CD4-positive, alpha-beta T cell (primary cell): ENCODE measurements at regions not wholly inside any gene's neighbourhood (a gene's known extent, or its start where the extent isn't known, plus 50 kb on each side); places are given as distances from the start of the nearest gene placed in this dataset.

Experiments used
- ATAC-seq: fragments of 200-7000 bp; cut with Tn5 transposase; one replicate; pipeline ENCODE4 v1.10.0; 2022; ENCODE audit warnings: mild to moderate bottlenecking; ENCODE audit not compliant: poor library complexity
- CTCF ChIA-PET: fragments of 350-600 bp; sonication (Branson Sonifier 250); formaldehyde crosslinking; loops from one replicate; lab custom pipeline; 2021; ENCODE audit warnings: antibody characterized with exemption, inconsistent platforms; lab: Charles Lee
- POLR2A ChIA-PET: fragments of 350-600 bp; sonication (Branson Sonifier 250); formaldehyde crosslinking; loops from one replicate; lab custom pipeline; 2021; ENCODE audit warnings: antibody characterized with exemption, inconsistent platforms; lab: Charles Lee
- DNase-seq, 14 experiments: peaks; one replicate each; pipeline ENCODE4 v3.0.0-alpha.2; 2013 to 2020; ENCODE audit warnings: mixed read lengths in 2 of 14
- H3K27ac ChIP-seq, 2 donors: one replicate each; pipeline versions ENCODE4 v1.5.1 to v1.7.0; 2013; ENCODE audit warnings: low read length in 2 of 2, low read depth in 1 of 2, mild to moderate bottlenecking in 1 of 2
- H3K27me3 ChIP-seq, 2 experiments: 1 replicate in 1 of 2; 2 replicates in 1 of 2; pipeline versions ENCODE4 v1.6.1 to v1.7.0; 2013; ENCODE audit warnings: low read length in 2 of 2, control low read depth in 1 of 2, mild to moderate bottlenecking in 1 of 2, moderate library complexity in 1 of 2; ENCODE audit not compliant: insufficient read depth in 2 of 2, control insufficient read depth in 1 of 2
- H3K36me3 ChIP-seq: one replicate; pipeline ENCODE4 v1.6.1; 2013; ENCODE audit warnings: low read length, control low read depth; ENCODE audit not compliant: insufficient read depth
- H3K4me1 ChIP-seq: one replicate; pipeline ENCODE4 v1.6.1; 2013; ENCODE audit warnings: low read length, control low read depth; ENCODE audit not compliant: insufficient read depth
- H3K4me3 ChIP-seq: one replicate; pipeline ENCODE4 v1.5.1; 2013; ENCODE audit warnings: mild to moderate bottlenecking, low read length, moderate library complexity
- H3K9me3 ChIP-seq, 2 experiments: 1 replicate in 1 of 2; 2 replicates in 1 of 2; pipeline versions ENCODE4 v1.6.1 to v1.7.0; 2013; ENCODE audit warnings: low read length in 2 of 2, mild to moderate bottlenecking in 2 of 2, control low read depth in 1 of 2, moderate library complexity in 1 of 2; ENCODE audit not compliant: control insufficient read depth in 1 of 2, insufficient read depth in 1 of 2
- H3K27ac Mint-ChIP-seq: one replicate; pipeline ENCODE4 v1.8.0; 2020; ENCODE audit warnings: mixed read lengths
- H3K27me3 Mint-ChIP-seq: one replicate; pipeline ENCODE4 v1.8.0; 2021; ENCODE audit warnings: mixed read lengths
- H3K36me3 Mint-ChIP-seq: one replicate; pipeline ENCODE4 v1.8.0; 2021; ENCODE audit warnings: low read depth, mixed read lengths
- H3K4me1 Mint-ChIP-seq: one replicate; pipeline ENCODE4 v1.8.0; 2021; ENCODE audit warnings: low read depth, mixed read lengths
- H3K4me3 Mint-ChIP-seq: one replicate; pipeline ENCODE4 v1.8.0; 2020; ENCODE audit warnings: mild to moderate bottlenecking, mixed read lengths
- H3K9me3 Mint-ChIP-seq: one replicate; pipeline ENCODE4 v1.8.0; 2020; ENCODE audit warnings: mixed read lengths
- CTCF ChIP-seq: fragments of 200-600 bp; IDR thresholded peaks from one replicate; pipeline ENCODE4 v1.8.0; 2022; ENCODE audit warnings: antibody characterized with exemption, mild to moderate bottlenecking
- intact Hi-C, 2 experiments: fragments of 100-400 bp; cut with DNase I in 1 of 2; cut with micrococcal nuclease in 1 of 2; formaldehyde crosslinking; loops; one replicate each; pipeline versions ENCODE4 v1.15.1 to v1.9.0; 2023 to 2025; cut with DNase I, micrococcal nuclease

GRCh38 chr13:57264965-57265364, 98.0 kb downstream of the PRR20E start:
- ChIA-PET POLR2A (no interaction called here), CTCF (no interaction called here)
- Mint-ChIP-seq H3K4me1 (no peaks in the 10 kb centered on the region), H3K4me3 (no peak overlapping the region), H3K27ac (no peak overlapping the region), H3K36me3 (no peaks in the 10 kb centered on the region), H3K9me3 (peaks cover 7% of the 10 kb centered on the region), H3K27me3 (no peaks in the 10 kb centered on the region)
- intact Hi-C loops, result no loop called here
- no peak for ATAC-seq
- no peaks in the 10 kb centered on the region for H3K27me3 ChIP-seq
- no peaks in the 10 kb centered on the region for H3K36me3 ChIP-seq
- H3K27ac ChIP-seq, result no peak overlapping the region
- DNase-seq, result no peak
- H3K9me3 ChIP-seq, result peaks cover 0 to 6% of the 10 kb centered on the region in 2 experiments
- H3K4me1 ChIP-seq, result no peaks in the 10 kb centered on the region
- no peak overlapping the region for H3K4me3 ChIP-seq
- no peak for TF ChIP-seq CTCF

- no peak overlapping the region for H3K27ac ChIP-seq
- ChIA-PET POLR2A (no interaction called here), CTCF (no interaction called here)
- Mint-ChIP-seq H3K36me3 (no peaks in the 10 kb centered on the region), H3K4me1 (no peaks in the 10 kb centered on the region), H3K27me3 (no peaks in the 10 kb centered on the region), H3K9me3 (peaks cover 19% of the 10 kb centered on the region), H3K27ac (no peak overlapping the region), H3K4me3 (no peak overlapping the region)
- H3K27me3 ChIP-seq, result no peaks in the 10 kb centered on the region
- ATAC-seq (no peak), DNase-seq (no peak)
- H3K36me3 ChIP-seq, result no peaks in the 10 kb centered on the region
- peaks cover 0 to 6% of the 10 kb centered on the region in 2 experiments for H3K9me3 ChIP-seq
- TF ChIP-seq CTCF, result no peak
- H3K4me3 ChIP-seq, result no peak overlapping the region
- H3K4me1 ChIP-seq, result no peaks in the 10 kb centered on the region
- intact Hi-C loops, result no loop called here
Measured at GRCh38 chr13:57270493-57270892, 103.5 kb downstream of the PRR20E start.

GRCh38 chr13:57286511-57287098, 119.6 kb downstream of the PRR20E start:
- no peaks in the 10 kb centered on the region for H3K27me3 Mint-ChIP-seq
- H3K36me3 Mint-ChIP-seq, result no peaks in the 10 kb centered on the region
- POLR2A ChIA-PET, result no interaction called here
- H3K36me3 ChIP-seq, result no peaks in the 10 kb centered on the region
- no peaks in the 10 kb centered on the region for H3K4me1 Mint-ChIP-seq
- DNase-seq, result peak in 1 of 14 experiments; percentile 11
- H3K4me1 ChIP-seq, result no peaks in the 10 kb centered on the region
- H3K27ac Mint-ChIP-seq, result no peak overlapping the region
- H3K4me3 Mint-ChIP-seq, result no peak overlapping the region
- no peak overlapping the region for H3K27ac ChIP-seq
- ATAC-seq, result no peak
- no peak overlapping the region for H3K4me3 ChIP-seq
- H3K27me3 ChIP-seq, result no peaks in the 10 kb centered on the region
- intact Hi-C loops, result no loop called here
- CTCF ChIA-PET, result no interaction called here
- peaks cover 7% of the 10 kb centered on the region for H3K9me3 Mint-ChIP-seq
- no peak for TF ChIP-seq CTCF
- H3K9me3 ChIP-seq, result peaks cover 0 to 10% of the 10 kb centered on the region in 2 experiments
